ENCODE measurements at regions not wholly inside any gene's neighbourhood (a gene's known extent, or its start where the extent isn't known, plus 50 kb on each side); places are given as distances from the start of the nearest gene placed in this dataset.
A peak's percentile ranks its signal among the peaks of the same experiment; 100 is the strongest.

DNA sequence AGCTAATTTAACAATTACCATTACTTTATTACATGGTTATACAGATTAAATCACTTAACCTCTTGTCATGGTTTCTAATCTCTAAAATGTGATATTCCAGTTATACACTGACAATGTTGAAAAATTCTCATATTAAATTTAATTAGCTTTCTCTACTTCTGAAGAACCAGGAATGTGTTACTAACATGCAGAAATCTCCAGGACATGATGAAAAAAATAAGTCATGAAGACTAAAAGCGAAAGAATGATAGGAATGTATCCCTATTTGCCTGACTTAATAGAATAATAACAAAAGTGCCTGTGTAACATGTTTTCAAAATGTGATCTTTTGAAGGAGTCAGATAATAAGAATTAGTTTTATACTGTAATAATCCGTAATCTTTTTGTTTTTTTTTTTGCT is 2823.7 kb upstream of the PCDH20 start:
- Histone ChIP-seq H3K9me3 (peaks cover 17% of the 10 kb centered on the region), H3K4me3 (no peak overlapping the region), H3K36me3 (ENCODE audit: low read depth) (no peaks in the 10 kb centered on the region), H3K4me1 (ENCODE audit: low read depth) (no peaks in the 10 kb centered on the region)
- DNase-seq (no peak), ATAC-seq (no peak)
- TF ChIP-seq, protein P1, sequence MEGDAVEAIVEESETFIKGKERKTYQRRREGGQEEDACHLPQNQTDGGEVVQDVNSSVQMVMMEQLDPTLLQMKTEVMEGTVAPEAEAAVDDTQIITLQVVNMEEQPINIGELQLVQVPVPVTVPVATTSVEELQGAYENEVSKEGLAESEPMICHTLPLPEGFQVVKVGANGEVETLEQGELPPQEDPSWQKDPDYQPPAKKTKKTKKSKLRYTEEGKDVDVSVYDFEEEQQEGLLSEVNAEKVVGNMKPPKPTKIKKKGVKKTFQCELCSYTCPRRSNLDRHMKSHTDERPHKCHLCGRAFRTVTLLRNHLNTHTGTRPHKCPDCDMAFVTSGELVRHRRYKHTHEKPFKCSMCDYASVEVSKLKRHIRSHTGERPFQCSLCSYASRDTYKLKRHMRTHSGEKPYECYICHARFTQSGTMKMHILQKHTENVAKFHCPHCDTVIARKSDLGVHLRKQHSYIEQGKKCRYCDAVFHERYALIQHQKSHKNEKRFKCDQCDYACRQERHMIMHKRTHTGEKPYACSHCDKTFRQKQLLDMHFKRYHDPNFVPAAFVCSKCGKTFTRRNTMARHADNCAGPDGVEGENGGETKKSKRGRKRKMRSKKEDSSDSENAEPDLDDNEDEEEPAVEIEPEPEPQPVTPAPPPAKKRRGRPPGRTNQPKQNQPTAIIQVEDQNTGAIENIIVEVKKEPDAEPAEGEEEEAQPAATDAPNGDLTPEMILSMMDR (IDR thresholded peaks at IDR 0.05): no peak
- intact Hi-C loops (cut with DNase I, micrococcal nuclease): no loop called here

DNA sequence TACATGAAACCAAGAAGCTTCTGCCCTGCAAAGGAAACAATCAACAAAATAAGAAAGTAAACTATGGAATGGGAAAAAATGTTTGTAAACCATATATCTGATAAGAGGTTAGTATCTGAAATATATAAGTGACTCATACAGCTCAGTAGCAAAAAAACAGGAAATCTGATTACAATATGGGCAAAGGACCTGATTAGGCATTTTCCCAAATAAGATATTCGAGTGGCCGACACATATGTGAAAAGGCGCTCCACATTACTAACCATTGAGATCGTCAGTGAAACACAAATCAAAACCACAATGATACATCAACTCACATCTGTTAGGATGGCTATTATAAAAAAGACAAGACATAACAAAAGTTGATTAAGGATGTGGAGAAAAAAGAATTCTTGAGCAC is 2818.6 kb upstream of the PCDH20 start:
- Histone ChIP-seq H3K36me3 (ENCODE audit: low read depth) (no peaks in the 10 kb centered on the region), H3K4me1 (ENCODE audit: low read depth) (no peaks in the 10 kb centered on the region), H3K9me3 (peaks cover 29% of the 10 kb centered on the region), H3K4me3 (no peak overlapping the region)
- TF ChIP-seq, protein P1 (IDR thresholded peaks at IDR 0.05): no peak
- no peak for ATAC-seq
- no peak for DNase-seq
- intact Hi-C loops (cut with DNase I, micrococcal nuclease): no loop called here

DNA sequence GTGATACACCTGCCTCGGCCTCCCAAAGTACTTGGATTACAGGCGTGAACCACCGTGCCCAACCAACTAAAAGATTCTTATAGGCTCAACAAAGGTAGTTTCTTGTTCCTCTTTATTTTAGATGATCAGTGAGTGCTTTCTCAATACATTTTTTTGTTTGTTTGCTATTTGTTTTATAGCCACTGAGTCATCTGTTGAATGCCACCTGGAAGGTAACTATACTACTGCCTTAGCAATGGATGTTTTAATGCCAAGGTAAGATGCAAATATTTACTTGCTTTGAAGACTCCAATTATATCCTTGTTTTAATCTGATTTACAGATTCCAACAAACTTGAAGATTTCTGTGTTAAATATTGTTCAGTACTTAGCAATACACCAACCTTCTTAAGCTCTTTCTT is 2807.4 kb upstream of the PCDH20 start:
- peaks cover 59% of the 10 kb centered on the region for H3K9me3 ChIP-seq
- H3K4me1 ChIP-seq (ENCODE audit: low read depth): no peaks in the 10 kb centered on the region
- no peaks in the 10 kb centered on the region for H3K36me3 ChIP-seq (ENCODE audit: low read depth)
- H3K4me3 ChIP-seq: no peak overlapping the region
- TF ChIP-seq, protein P1 (IDR thresholded peaks at IDR 0.05): no peak
- intact Hi-C loops (cut with DNase I, micrococcal nuclease): no loop called here
- ATAC-seq: no peak
- DNase-seq: no peak

GRCh38 chr13:64206430-64207225 is 2791.0 kb upstream of the PCDH20 start:
- TF ChIP-seq, protein P1 (IDR thresholded peaks at IDR 0.05): no peak
- DNase-seq (peak in 1 of 3 donors; percentile 36), ATAC-seq (no peak)
- Histone ChIP-seq H3K4me3 (no peak overlapping the region), H3K36me3 (ENCODE audit: low read depth) (no peaks in the 10 kb centered on the region), H3K9me3 (peaks cover 51% of the 10 kb centered on the region), H3K4me1 (ENCODE audit: low read depth) (no peaks in the 10 kb centered on the region)
- intact Hi-C loops (cut with DNase I, micrococcal nuclease): no loop called here

DNA sequence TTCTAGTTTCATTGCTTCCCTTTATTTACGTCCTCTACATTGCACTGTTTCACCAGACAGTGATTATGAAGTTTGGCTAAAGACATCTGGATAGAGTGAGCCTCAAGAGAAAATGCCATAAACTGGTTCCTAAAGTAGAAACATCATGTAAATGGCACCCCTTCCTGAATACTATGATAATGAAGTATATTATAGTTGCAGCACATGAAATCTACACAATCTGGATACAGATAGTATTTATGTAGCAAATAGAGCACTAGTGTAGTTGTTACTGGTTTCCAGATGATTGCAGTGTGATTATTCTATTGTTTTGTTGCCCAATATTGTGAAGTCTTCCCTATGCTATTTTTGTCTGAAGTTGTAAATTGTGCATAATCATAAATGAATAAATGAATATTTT is 2786.9 kb upstream of the PCDH20 start:
- Histone ChIP-seq H3K36me3 (ENCODE audit: low read depth) (no peaks in the 10 kb centered on the region), H3K4me3 (no peak overlapping the region), H3K4me1 (ENCODE audit: low read depth) (no peaks in the 10 kb centered on the region), H3K9me3 (peaks cover 41% of the 10 kb centered on the region)
- TF ChIP-seq, protein P1 (IDR thresholded peaks at IDR 0.05): no peak
- no peak for ATAC-seq
- intact Hi-C loops (cut with DNase I, micrococcal nuclease): no loop called here
- DNase-seq: no peak

Data from mucosa of descending colon (tissue), 3 donors.